ENCODE measurements at regions not wholly inside any gene's neighbourhood (a gene's known extent, or its start where the extent isn't known, plus 50 kb on each side); places are given as distances from the start of the nearest gene placed in this dataset.
A peak's percentile ranks its signal among the peaks of the same experiment; 100 is the strongest.
"Not testable (repeated sequence)": the region's sequence is repeated elsewhere in the genome, so short reads cannot be mapped to it uniquely, and the experiment has no call there.

DNA sequence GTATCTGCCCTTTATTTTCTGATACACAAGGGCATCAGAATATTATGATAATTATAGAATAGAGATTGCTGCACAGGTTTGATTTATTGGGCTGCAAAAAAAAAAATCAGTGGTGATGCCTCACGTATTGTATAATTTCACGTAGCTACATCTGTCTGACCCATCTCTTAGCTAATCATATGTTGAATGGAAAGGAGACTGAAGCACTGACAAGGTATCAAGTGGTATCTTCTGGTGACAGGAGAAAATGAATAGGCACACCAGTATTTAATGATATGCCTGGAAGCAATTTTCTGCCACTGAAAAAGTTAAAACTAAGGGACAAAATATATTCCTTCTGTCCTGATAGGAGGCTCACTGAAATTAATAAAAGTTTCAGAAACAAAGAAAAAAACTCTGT is 837.2 kb upstream of the FBXO33 start:
- DNase-seq (ENCODE audit: extremely low read depth in 1 of 11, low read depth in 9 of 11, low spot score in 4 of 11), result no peak

DNA sequence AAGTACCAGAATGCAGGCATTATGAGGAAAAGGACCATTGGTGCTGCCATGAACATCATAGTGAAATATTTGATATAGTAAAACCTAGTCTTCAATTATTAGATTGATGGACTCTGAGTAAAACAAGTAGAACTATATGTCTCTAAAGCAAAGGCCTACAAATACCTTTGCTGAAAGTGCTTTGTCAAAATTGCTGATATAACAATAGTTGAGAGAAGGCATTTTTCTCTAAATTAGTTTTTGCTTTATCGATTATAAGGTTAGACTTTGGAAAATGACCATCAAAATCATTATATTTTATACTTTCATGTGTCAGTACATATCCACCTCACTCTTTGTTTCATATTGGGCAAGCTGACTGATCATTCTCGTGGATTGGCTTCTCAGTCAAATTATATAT is 836.0 kb upstream of the FBXO33 start:
- no peak for DNase-seq (ENCODE audit: extremely low read depth in 1 of 11, low read depth in 9 of 11, low spot score in 4 of 11)

GRCh38 chr14:40265096-40265495 is 832.9 kb upstream of the FBXO33 start:
- no peak for DNase-seq (ENCODE audit: extremely low read depth in 1 of 11, low read depth in 9 of 11, low spot score in 4 of 11)

DNA sequence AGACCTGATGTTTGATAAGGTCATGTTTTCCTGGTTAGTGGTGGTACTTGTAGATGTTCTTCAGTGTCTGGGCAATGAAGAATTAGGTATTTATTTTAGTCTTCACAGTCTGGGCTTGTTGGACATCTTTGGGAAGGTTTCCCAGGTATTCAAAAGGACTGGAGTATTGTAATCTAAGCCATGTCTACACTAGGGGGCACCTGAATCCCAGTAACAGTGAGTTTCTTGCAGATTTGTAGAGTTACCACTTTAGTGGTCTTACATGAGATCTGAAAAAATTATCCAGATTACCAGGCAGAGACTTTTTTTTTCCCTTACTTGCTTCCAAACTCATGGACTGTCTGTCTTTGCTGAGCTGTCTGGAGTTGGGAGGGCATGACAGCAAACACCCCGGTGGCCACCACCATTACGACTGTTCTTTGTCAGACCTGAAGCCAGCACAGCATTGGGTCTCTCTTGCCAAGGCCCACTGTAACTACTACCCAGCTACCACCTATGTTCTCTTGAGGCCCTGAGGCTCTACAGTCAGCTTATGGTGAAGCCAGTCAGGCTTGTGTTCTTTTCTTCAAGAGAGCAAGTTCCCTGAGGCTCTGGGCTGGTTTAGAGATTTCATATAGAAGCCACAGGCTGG is 820.7 kb upstream of the FBXO33 start:
- DNase-seq (ENCODE audit: extremely low read depth in 1 of 11, low read depth in 9 of 11, low spot score in 4 of 11), result no peak

- DNase-seq (ENCODE audit: extremely low read depth in 1 of 11, low read depth in 9 of 11, low spot score in 4 of 11), result no peak
Observed at GRCh38 chr14:40248671-40249070, 816.4 kb upstream of the FBXO33 start.

GRCh38 chr14:40240245-40240859 is 808.1 kb upstream of the FBXO33 start:
- no peak for DNase-seq (ENCODE audit: extremely low read depth in 1 of 11, low read depth in 9 of 11, low spot score in 4 of 11)

DNA sequence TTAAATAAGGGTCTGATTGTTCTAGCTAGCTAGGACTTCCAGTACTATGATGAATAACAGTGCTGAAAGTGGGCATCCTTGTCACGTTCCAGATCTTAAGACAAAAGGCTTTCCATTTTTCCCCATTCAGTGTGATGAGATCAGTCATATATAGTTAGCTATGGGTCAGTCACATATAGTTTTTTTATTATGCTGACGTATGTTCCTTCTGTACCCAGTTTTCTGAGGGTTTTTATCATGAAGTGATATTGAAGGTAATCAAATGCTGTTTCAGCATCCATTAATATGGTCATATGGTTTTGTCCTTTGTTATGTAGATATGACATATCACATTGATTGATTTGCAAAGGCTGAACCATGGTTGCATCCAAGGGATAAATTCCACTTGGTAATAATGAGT is 800.1 kb upstream of the FBXO33 start:
- no peak for DNase-seq (ENCODE audit: extremely low read depth in 1 of 11, low read depth in 9 of 11, low spot score in 4 of 11)

DNA sequence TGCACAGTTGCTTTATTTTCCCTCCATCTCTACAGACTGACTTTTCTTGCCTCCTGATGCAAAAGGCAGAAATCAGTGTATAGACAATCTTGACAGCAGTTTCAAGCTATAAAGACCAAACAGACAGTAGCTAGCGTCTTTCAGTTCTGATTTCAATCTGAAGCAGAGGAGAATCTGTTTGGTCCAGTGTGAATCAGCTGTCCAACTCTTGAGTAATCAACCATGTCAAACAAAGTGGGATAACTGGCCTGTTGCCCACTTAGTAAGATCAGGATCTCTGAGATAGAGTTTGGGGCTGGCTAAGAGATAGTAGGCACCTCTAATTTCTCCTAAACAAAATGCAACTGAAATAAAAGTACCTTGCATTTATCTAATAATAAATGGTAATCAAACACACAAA is 797.4 kb upstream of the FBXO33 start:
- no peak for DNase-seq (ENCODE audit: extremely low read depth in 1 of 11, low read depth in 9 of 11, low spot score in 4 of 11)

DNA sequence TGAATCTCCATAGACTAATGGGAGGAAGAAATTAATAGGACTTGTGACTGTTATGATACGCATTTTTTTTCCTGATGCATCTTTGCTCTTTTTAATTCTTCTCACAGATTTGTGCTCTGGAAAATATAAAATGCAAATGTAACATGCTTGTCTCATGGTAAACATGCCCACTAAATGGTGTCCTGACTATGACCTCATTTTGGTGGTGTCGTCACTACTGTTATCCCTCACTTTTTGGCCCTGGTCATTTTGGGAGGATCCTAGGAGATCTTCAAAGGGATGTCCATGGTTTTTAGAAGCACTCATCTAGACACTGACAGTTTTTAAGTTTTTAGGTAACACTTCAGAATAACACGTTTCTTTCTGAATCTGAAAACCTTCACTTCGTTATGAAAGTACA is 790.8 kb upstream of the FBXO33 start:
- DNase-seq (ENCODE audit: extremely low read depth in 1 of 11, low read depth in 9 of 11, low spot score in 4 of 11), result no peak

DNA sequence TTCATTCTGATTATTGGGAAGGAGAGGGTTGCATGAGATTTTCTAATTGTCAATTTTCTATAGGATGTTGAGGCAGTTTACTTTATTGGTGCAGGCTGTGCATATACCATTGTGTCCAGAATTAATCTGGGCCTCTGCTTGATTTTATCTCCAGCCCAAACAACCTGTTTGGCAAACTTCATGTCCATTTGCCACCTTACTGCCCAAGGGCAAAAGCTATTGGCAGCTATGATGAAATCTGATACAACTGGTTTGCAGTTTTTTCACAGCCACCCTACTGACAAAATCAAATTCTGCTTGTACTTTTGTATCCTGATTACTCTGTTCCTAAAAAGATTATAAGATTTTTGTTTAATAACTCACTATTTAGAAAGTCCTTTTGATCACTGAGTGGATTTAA is 789.2 kb upstream of the FBXO33 start:
- peak in 4 of 11 donors; percentile 4 to 14 (median 6) for DNase-seq (ENCODE audit: extremely low read depth in 1 of 11, low read depth in 9 of 11, low spot score in 4 of 11)

- no peak for DNase-seq (ENCODE audit: extremely low read depth in 1 of 11, low read depth in 9 of 11, low spot score in 4 of 11)
Observed at GRCh38 chr14:40219032-40219431, 786.8 kb upstream of the FBXO33 start.

DNA sequence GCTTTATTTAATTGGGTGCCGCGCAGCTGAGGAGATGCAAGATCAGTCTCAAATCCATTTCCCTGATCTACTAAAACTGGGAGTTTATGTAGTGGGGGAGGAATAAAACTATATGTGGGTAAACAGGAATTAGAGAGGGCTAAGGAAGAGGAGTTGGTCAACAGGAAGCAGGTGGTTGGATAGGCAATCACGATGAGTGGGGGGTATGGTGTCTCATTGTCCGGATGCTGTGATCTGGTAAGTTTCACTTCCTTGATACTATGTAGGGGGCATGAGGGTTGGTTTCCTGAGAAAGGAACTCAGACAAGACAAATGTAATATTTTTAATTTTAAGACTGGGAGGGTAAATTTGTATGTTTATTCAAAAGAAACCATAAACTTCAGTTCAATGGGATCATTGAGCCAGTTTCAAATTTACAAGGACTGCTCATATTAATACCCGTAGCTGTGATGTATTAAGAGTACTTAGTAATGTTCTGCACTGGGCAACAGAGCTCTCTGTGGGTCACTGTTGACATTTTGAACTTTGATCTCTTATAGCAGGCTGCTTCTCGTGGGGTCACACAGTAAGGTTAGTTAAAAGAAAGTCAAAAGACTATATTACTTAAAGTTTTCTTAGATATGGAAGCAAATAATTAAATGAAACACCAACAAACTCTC is 786.2 kb upstream of the FBXO33 start:
- no peak for DNase-seq (ENCODE audit: extremely low read depth in 1 of 11, low read depth in 9 of 11, low spot score in 4 of 11)

GRCh38 chr14:40216976-40217375 is 784.7 kb upstream of the FBXO33 start:
- DNase-seq (ENCODE audit: extremely low read depth in 1 of 11, low read depth in 9 of 11, low spot score in 4 of 11), result no peak

DNA sequence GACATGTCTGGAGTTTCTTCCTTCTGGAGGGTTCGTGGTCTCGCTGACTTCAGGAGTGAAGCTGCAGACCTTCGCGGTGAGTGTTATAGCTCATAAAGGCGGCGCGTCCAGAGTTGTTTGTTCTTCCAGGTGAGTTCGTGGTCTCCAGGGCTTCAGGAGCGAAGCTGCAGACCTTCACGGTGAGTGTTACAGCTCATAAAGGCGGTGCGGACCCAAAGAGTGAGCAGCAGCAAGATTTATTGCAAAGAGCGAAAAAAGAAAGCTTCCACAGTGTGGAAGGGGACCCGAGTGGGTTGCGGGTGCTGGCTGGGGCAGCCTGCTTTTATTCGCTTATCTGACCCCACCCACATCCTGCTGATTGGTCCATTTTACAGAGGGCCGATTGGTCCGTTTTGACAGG is 784.2 kb upstream of the FBXO33 start:
- not testable (repeated sequence) for DNase-seq (ENCODE audit: extremely low read depth in 1 of 11, low read depth in 9 of 11, low spot score in 4 of 11)

- no peak for DNase-seq (ENCODE audit: extremely low read depth in 1 of 11, low read depth in 9 of 11, low spot score in 4 of 11)
Observed at GRCh38 chr14:40213701-40214100, 781.5 kb upstream of the FBXO33 start.

DNA sequence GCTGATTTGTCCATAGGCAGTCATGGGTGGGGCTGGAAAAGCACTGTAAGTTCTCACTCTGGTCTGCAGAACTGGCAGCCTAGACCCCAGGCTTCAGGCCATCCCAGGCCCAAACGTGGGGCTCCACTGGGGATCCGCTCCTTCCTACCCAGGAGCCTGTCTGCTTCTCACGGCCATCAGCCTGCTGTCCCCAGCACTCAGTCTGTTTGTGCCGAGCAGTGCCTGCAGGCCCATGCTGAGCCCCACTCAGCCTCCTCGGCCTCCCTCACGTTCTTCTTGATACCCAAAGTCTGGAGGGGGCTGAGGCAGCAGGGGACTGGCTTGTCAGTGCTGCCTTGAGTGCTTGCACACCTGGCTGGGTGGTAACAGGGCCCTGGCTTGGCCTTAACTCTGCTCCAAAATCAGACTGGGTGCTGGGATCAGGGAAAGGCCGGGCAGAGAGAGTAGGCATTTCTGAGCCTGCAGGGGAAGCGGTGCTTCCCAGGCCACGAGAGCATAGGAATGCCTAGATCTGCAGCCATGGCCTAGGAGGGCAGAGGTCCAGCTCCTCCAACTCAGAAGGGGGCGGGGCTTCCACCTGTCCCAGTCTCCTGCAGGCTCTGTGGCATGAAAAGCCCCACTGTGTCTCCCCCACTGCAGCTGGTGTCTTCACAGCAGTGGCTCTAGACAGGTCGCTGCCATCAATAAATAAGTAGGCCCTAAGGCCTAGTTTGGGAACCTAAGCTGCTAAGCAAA is 772.4 kb upstream of the FBXO33 start:
- DNase-seq (ENCODE audit: extremely low read depth in 1 of 11, low read depth in 9 of 11, low spot score in 4 of 11), result no peak

GRCh38 chr14:40199101-40199500 is 766.9 kb upstream of the FBXO33 start:
- no peak for DNase-seq (ENCODE audit: extremely low read depth in 1 of 11, low read depth in 9 of 11, low spot score in 4 of 11)

DNA sequence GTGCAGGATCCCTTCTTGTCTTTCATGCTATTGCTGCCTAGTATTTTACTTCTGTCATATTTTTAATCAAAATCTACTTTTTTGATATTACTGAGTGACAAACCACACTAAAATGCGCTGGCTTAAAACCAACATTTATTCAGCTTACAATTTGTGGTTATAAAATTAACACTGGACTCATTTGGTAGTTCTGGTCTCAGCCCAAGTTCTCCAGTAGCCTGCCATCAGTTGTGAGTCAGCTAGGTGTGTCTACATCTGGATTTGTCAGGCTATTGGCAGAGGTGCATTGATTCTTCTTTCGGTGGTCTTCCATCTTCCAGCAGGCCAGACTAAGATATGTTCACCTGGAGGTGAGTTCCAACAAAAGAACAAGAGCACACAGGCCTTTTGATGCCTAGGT is 765.1 kb upstream of the FBXO33 start:
- no peak for DNase-seq (ENCODE audit: extremely low read depth in 1 of 11, low read depth in 9 of 11, low spot score in 4 of 11)

DNA sequence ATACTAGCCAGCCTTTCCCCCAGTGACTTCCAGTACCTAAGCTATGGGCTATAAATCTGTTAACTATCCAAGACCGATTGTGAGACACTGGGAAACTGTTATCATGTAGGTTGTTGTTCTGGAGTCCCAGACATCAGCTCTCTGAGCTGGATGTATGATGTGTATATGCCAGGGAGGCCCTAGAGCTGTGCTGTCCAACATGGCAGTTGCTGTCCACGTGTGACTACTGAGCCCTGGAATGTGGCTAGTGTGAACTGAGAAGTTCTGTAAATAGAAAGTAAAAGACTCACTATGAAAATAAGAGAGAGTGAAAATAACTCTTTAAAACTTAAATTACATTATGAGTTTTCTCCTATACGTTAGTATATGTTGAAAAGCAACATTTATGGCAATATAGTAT is 755.8 kb upstream of the FBXO33 start:
- no peak for DNase-seq (ENCODE audit: extremely low read depth in 1 of 11, low read depth in 9 of 11, low spot score in 4 of 11)

DNA sequence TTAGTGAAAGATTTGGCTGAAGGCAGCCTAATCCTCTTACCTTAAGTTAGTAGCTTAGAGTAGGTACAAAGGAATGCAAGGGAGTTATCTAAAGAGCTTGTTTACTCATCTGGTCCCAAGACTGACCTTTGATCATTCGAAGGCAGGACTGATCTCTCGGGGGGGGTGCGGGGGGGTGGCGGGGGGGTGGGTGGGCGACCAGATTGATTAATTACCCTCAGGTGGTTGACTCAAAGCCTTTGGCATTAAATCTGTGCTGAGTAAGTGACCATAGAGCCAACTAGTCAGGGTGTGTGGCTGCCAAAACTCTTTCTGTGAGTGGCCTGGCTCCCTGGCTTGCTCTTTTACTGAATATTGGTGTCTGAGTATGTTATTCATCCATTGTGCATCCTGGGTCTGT is 731.9 kb upstream of the FBXO33 start:
- no peak for DNase-seq (ENCODE audit: extremely low read depth in 1 of 11, low read depth in 9 of 11, low spot score in 4 of 11)

Measured in renal cortex interstitium (tissue), 11 donors.